Heart right ventricle (tissue), 16 donors: ENCODE measurements at regions not wholly inside any gene's neighbourhood (a gene's known extent, or its start where the extent isn't known, plus 50 kb on each side); places are given as distances from the start of the nearest gene placed in this dataset.

Experiments
- ATAC-seq, 8 donors: fragments of 200-7000 bp; cut with Tn5 transposase; one replicate each; pipeline ENCODE4 v1.9.1; 2020; ENCODE audit warnings: mild to moderate bottlenecking in 8 of 8, moderate library complexity in 8 of 8, moderate number of reproducible peaks in 1 of 8
- DNase-seq, 2 donors: peaks; one replicate each; pipeline ENCODE4 v3.0.0-alpha.2; 2020
- H3K27ac ChIP-seq, 10 donors: fragments of 200-600 bp; sonication (generic) in 2 of 10; one replicate each; pipeline versions ENCODE4 v1.5.0 to v1.8.0; 2020 to 2022; ENCODE audit warnings: mild to moderate bottlenecking in 3 of 10
- H3K27me3 ChIP-seq, 7 donors: fragments of 200-600 bp; one replicate each; pipeline ENCODE4 v1.8.0; 2021 to 2022; ENCODE audit warnings: mild to moderate bottlenecking in 2 of 7
- H3K36me3 ChIP-seq, 9 donors: fragments of 200-600 bp; sonication (generic) in 1 of 9; one replicate each; pipeline versions ENCODE4 v1.5.0 to v1.8.0; 2020 to 2022; ENCODE audit warnings: mild to moderate bottlenecking in 2 of 9
- H3K4me1 ChIP-seq, 9 donors: fragments of 200-600 bp; sonication (generic) in 1 of 9; one replicate each; pipeline versions ENCODE4 v1.5.0 to v1.8.0; 2020 to 2022; ENCODE audit warnings: mild to moderate bottlenecking in 4 of 9
- H3K4me3 ChIP-seq, 10 donors: fragments of 200-600 bp; sonication (generic) in 2 of 10; one replicate each; pipeline versions ENCODE4 v1.5.0 to v1.8.0; 2020 to 2022; ENCODE audit warnings: mild to moderate bottlenecking in 7 of 10, moderate library complexity in 2 of 10
- H3K9me3 ChIP-seq, 11 donors: fragments of 200-600 bp in 10 of 11; sonication (generic) in 2 of 11; one replicate each; pipeline versions ENCODE4 v1.5.0 to v1.8.0; 2013 to 2022; ENCODE audit warnings: mild to moderate bottlenecking in 2 of 11, control low read depth in 1 of 11, moderate library complexity in 1 of 11
- WGBS, 2 donors: extraction: QIAGEN DNeasy Blood & Tissue Kit; methylation state at CpG; one replicate each; pipeline ENCODE4 v1.1.7; 2013; ENCODE audit warnings: inconsistent platforms in 1 of 2; 5-methylcytosine and 5-hydroxymethylcytosine counted together
- intact Hi-C, 10 donors: fragments of 100-400 bp; cut with DNase I; formaldehyde crosslinking; loops; one replicate each; pipeline versions ENCODE4 v1.11.1 to v1.14.2; 2022
- TF ChIP-seq, protein P1 (sequence below), 9 donors: fragments of 200-600 bp; sonication (generic) in 2 of 9; IDR thresholded peaks; one replicate each; pipeline versions ENCODE4 v1.5.0 to v1.8.0; 2021 to 2022; ENCODE audit warnings: antibody characterized with exemption in 9 of 9, mild to moderate bottlenecking in 5 of 9, moderate library complexity in 1 of 9
- donor health status: Arrhythmogenic right ventricular cardiomyopathy.
- donor health status: ischemic (EF 13 %, LVEDD 7.1; RV severe dilation, severe dysfunction).
- donor health status: healthy with polysubstance abuse.
- donor health status: DM: no; HTN: yes; CAD: no.
- donor health status: DM: no; HTN: no; CAD: no.
- donor health status: ischemic (EF 25% LVEDD 6.9; RV normal size, moderate dysfunction).
- donor health status: ischemic (EF 25% LVEDD 5.7; RV mildly dilated, moderate dysfunction).
- donor health status: healthy.
- donor health status: DM: yes; HTN: yes; CAD: no.
- donor health status: Ischemic cardiomyopathy.
- donor health status: ischemic (EF 35%, LVEDD 5.7; RV mildly dilated, moderate dysfunction).
- donor health status: nonischemic (EF 11% LVEDD 7.7; RV severe dilation, severe dysfunction).
- donor health status: DM: yes; HTN: yes; CAD: no.
- donor health status: PGD.
- donor health status: ischemic (EF 29% LVEDD 5.4; RV normal size, mild dysfunction).
- donor health status: nonischemic (EF 23%, LVEDD 6.1; RV moderate dilation, normal function).

DNA sequence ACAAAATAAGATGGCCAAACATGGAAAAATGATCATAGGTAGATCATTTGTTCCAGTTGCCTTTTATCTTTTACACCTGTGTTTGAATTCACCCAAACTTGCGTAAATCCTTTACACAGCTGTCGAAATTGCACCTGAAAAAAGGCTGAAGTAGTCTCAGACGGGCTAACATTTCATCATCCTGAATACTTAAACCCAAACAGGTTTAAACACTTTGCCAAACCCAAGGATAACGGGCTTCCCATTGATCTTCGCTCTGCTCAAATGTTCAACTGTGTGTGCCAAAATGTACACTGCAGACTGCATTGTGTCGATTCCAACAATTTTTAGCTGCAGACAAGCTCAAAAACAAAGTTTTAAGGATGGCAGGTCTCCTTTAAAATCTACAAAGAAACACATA, 288.7 kb upstream of the DDHD1 start:
- ATAC-seq (no peak), DNase-seq (no peak)
- Histone ChIP-seq H3K27me3 (no peaks in the 10 kb centered on the region), H3K4me3 (no peak overlapping the region), H3K27ac (no peak overlapping the region), H3K9me3 (no peaks in the 10 kb centered on the region), H3K4me1 (no peaks in the 10 kb centered on the region), H3K36me3 (no peaks in the 10 kb centered on the region)
- intact Hi-C loops = no loop called here
- WGBS, 2 donors = 85 to 89% methylated on average over 6 of the region's 6 CpGs
- TF ChIP-seq, protein P1, sequence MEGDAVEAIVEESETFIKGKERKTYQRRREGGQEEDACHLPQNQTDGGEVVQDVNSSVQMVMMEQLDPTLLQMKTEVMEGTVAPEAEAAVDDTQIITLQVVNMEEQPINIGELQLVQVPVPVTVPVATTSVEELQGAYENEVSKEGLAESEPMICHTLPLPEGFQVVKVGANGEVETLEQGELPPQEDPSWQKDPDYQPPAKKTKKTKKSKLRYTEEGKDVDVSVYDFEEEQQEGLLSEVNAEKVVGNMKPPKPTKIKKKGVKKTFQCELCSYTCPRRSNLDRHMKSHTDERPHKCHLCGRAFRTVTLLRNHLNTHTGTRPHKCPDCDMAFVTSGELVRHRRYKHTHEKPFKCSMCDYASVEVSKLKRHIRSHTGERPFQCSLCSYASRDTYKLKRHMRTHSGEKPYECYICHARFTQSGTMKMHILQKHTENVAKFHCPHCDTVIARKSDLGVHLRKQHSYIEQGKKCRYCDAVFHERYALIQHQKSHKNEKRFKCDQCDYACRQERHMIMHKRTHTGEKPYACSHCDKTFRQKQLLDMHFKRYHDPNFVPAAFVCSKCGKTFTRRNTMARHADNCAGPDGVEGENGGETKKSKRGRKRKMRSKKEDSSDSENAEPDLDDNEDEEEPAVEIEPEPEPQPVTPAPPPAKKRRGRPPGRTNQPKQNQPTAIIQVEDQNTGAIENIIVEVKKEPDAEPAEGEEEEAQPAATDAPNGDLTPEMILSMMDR (IDR thresholded peaks at IDR 0.05) = no peak

DNA sequence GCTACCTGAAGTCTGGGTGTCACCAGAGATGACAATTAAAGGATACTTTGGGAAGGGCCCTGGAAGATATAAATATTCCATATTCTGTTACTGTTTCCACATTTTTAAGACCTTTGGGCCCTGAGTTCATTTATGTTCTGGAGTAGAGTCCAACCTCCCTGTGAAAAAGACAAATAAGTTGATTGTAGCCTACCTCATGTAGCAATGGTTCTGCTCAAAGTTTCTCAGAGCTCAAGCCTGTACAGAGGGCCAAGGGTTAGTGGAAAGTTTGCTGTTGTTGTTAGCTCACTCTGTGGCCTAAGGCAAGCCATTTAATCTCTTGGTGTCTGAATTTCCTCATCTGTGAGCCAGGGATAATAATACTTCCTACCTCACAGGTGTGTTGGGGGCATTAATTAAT, 284.7 kb upstream of the DDHD1 start:
- intact Hi-C loops = loop anchor here in 3 of 10 donors (10.0 kb wide), 3 partner anchors 97 to 897 kb away; no protein-coding TSS in a partner anchor
- no peak for DNase-seq
- no peaks in the 10 kb centered on the region for H3K4me1 ChIP-seq
- H3K4me3 ChIP-seq = no peak overlapping the region
- TF ChIP-seq, protein P1 (IDR thresholded peaks at IDR 0.05) = no peak
- no peak for ATAC-seq
- no peak overlapping the region for H3K27ac ChIP-seq
- H3K27me3 ChIP-seq = no peaks in the 10 kb centered on the region
- H3K36me3 ChIP-seq = no peaks in the 10 kb centered on the region
- no peaks in the 10 kb centered on the region for H3K9me3 ChIP-seq

DNA sequence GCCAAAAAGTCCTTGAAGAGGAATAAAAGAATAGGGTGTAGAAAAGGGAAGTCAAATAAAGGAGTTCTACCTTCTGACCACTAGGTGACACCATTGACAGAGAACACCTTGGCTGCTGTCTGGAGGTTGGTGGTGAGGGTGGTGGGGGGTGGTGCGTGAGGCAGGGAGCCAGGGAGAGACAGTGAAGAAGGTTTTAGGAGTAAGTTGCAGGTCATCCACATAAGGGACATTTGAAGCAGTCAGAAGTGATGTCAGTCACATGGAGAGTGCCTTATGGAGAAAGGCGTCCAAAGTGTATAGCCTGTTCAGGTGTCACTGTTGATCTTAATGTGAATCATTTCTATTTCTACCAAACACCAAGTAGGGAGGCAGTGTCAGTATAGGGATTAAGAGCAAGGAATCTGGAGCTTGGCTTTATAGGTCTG, 279.3 kb upstream of the DDHD1 start:
- peak in 4 of 8 donors; percentile 44 to 77 (median 54) for ATAC-seq
- Histone ChIP-seq H3K27ac (no peak overlapping the region), H3K4me1 (no peaks in the 10 kb centered on the region), H3K9me3 (no peaks in the 10 kb centered on the region), H3K36me3 (no peaks in the 10 kb centered on the region), H3K27me3 (no peaks in the 10 kb centered on the region), H3K4me3 (no peak overlapping the region)
- intact Hi-C loops = loop anchor here in 4 of 10 donors (5.0 to 10.0 kb wide), 4 partner anchors 102 to 902 kb away; no protein-coding TSS in a partner anchor
- 20 to 51% methylated on average over 2 of the region's 2 CpGs for WGBS, 2 donors
- no peak for DNase-seq
- TF ChIP-seq, protein P1 (IDR thresholded peaks at IDR 0.05) = peak in 8 of 9 donors; percentile 33 to 62 (median 54)

DNA sequence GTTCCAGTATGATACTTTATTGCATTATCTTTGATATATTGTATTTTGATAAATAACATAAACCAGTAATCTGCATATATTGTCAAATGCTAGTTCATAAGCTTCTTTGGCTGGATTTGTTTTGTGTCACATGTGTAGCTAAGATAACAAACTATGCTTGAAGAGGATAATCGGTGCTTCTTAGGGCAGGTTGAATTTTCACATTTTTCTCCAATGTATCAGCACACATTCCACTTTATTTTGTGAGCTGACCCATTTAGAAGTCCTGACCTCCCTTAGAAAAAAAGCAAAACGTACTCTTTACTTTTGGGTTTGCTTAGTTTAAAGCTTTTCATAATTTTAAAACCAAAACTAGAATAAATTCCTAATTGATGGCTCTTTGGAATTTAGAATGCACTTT, 277.7 kb upstream of the DDHD1 start:
- DNase-seq (no peak), ATAC-seq (no peak)
- H3K4me3 ChIP-seq = no peak overlapping the region
- no peaks in the 10 kb centered on the region for H3K36me3 ChIP-seq
- H3K4me1 ChIP-seq = no peaks in the 10 kb centered on the region
- peaks cover 0 to 4% (median 0%) of the 10 kb centered on the region in 11 donors for H3K9me3 ChIP-seq
- no peak overlapping the region for H3K27ac ChIP-seq
- 59 to 67% methylated on average over 2 of the region's 2 CpGs for WGBS, 2 donors
- no peaks in the 10 kb centered on the region for H3K27me3 ChIP-seq
- intact Hi-C loops = loop anchor here in 4 of 10 donors (5.0 to 10.0 kb wide), 4 partner anchors 104 to 904 kb away; no protein-coding TSS in a partner anchor
- TF ChIP-seq, protein P1 (IDR thresholded peaks at IDR 0.05) = no peak
